Gastroesophageal sphincter (tissue), 4 donors: ENCODE measurements at regions not wholly inside any gene's neighbourhood (a gene's known extent, or its start where the extent isn't known, plus 50 kb on each side); places are given as distances from the start of the nearest gene placed in this dataset.
A peak's percentile ranks its signal among the peaks of the same experiment; 100 is the strongest.

Source experiments
- ATAC-seq: fragments of 150-250 bp; one replicate; pipeline ENCODE4 v1.9.1; 2016; ENCODE audit warnings: mild to moderate bottlenecking, moderate library complexity
- H3K27ac ChIP-seq, 4 donors: fragments of 200-600 bp; sonication (generic) in 3 of 4; 1 replicate in 3 of 4; 2 replicates in 1 of 4; pipeline ENCODE4 v1.5.1; 2016 to 2019
- H3K27me3 ChIP-seq: fragments of 200-600 bp; sonication (generic); one replicate; pipeline ENCODE4 v1.5.1; 2019
- H3K36me3 ChIP-seq, 2 donors: fragments of 200-600 bp; sonication (generic); one replicate each; pipeline ENCODE4 v1.5.1; 2019; ENCODE audit warnings: control low read depth in 1 of 2
- H3K4me1 ChIP-seq, 3 donors: fragments of 200-600 bp; sonication (generic); 1 replicate in 2 of 3; 2 replicates in 1 of 3; pipeline ENCODE4 v1.5.1; 2016 to 2019; ENCODE audit warnings: control low read depth in 2 of 3
- H3K4me3 ChIP-seq, 2 donors: fragments of 200-600 bp; sonication (generic); one replicate each; pipeline ENCODE4 v1.5.1; 2019; ENCODE audit warnings: mild to moderate bottlenecking in 1 of 2, moderate library complexity in 1 of 2
- H3K9me3 ChIP-seq, 3 donors: fragments of 200-600 bp; sonication (generic); one replicate each; pipeline ENCODE4 v1.5.1; 2017 to 2019; ENCODE audit warnings: control low read depth in 2 of 3
- CTCF ChIP-seq, 4 experiments: fragments of 200-600 bp in 2 of 4; fragments of 450-650 bp in 2 of 4; sonication (generic) in 1 of 4; IDR thresholded peaks; one replicate each; pipeline ENCODE4 v1.5.1; 2017 to 2019; ENCODE audit warnings: antibody characterized with exemption in 4 of 4, mild to moderate bottlenecking in 2 of 4, moderate library complexity in 2 of 4
- EP300 ChIP-seq: sonication (generic); formaldehyde crosslinking; IDR thresholded peaks from one replicate; pipeline ENCODE4 v1.6.1; 2017; ENCODE audit warnings: antibody characterized with exemption, mild to moderate bottlenecking
- POLR2A ChIP-seq, 2 donors: fragments of 450-650 bp; IDR thresholded peaks; one replicate each; pipeline ENCODE4 v1.6.1; 2017; ENCODE audit warnings: antibody characterized with exemption in 2 of 2, mild to moderate bottlenecking in 2 of 2, moderate library complexity in 1 of 2
- POLR2AphosphoS5 ChIP-seq: sonication (generic); formaldehyde crosslinking; IDR thresholded peaks from one replicate; pipeline ENCODE4 v1.6.1; 2017; ENCODE audit warnings: antibody characterized with exemption
- WGBS, 2 donors: methylation state at CpG; one replicate each; pipeline ENCODE4 v1.1.5; 2018; ENCODE audit warnings: low coverage in 1 of 2; 5-methylcytosine and 5-hydroxymethylcytosine counted together

GRCh38 chr11:28466506-28466905 is 358.3 kb downstream of the METTL15 start:
- no peak for ATAC-seq
- TF ChIP-seq POLR2A (IDR thresholded peaks at IDR 0.05) (no peak), CTCF (IDR thresholded peaks at IDR 0.05) (no peak), POLR2AphosphoS5 (no peak)
- Histone ChIP-seq H3K4me1 (no peaks in the 10 kb centered on the region), H3K36me3 (no peaks in the 10 kb centered on the region), H3K9me3 (no peaks in the 10 kb centered on the region), H3K4me3 (no peak overlapping the region), H3K27me3 (no peaks in the 10 kb centered on the region), H3K27ac (no peak overlapping the region)
- 85 to 95% methylated on average over 5 to 7 of the region's 7 CpGs for WGBS, 2 donors

- TF ChIP-seq POLR2AphosphoS5 (no peak), POLR2A (IDR thresholded peaks at IDR 0.05) (no peak)
- Histone ChIP-seq H3K27me3 (no peaks in the 10 kb centered on the region), H3K9me3 (no peaks in the 10 kb centered on the region), H3K27ac (no peak overlapping the region), H3K36me3 (no peaks in the 10 kb centered on the region), H3K4me1 (no peaks in the 10 kb centered on the region), H3K4me3 (no peak overlapping the region)
- 0 to 38% methylated on average over 1 of the region's 1 CpG for WGBS, 2 donors
- no peak for ATAC-seq
These were observed 356.2 kb downstream of the METTL15 start for GRCh38 chr11:28464252-28464867.

GRCh38 chr11:28463826-28464225 is 355.6 kb downstream of the METTL15 start:
- Histone ChIP-seq H3K36me3 (no peaks in the 10 kb centered on the region), H3K4me1 (no peaks in the 10 kb centered on the region), H3K9me3 (no peaks in the 10 kb centered on the region), H3K4me3 (no peak overlapping the region), H3K27me3 (no peaks in the 10 kb centered on the region), H3K27ac (no peak overlapping the region)
- ATAC-seq = no peak
- 66 to 70% methylated on average over 4 of the region's 4 CpGs for WGBS, 2 donors
- TF ChIP-seq EP300 (no peak), CTCF (IDR thresholded peaks at IDR 0.05) (no peak), POLR2AphosphoS5 (no peak), POLR2A (IDR thresholded peaks at IDR 0.05) (no peak)

- no peak overlapping the region for H3K27ac ChIP-seq
- no peak for TF ChIP-seq POLR2A (IDR thresholded peaks at IDR 0.05)
- no peak for TF ChIP-seq CTCF (IDR thresholded peaks at IDR 0.05)
- TF ChIP-seq POLR2AphosphoS5 = no peak
- no peak for TF ChIP-seq EP300
- no peaks in the 10 kb centered on the region for H3K4me1 ChIP-seq
- H3K27me3 ChIP-seq = no peaks in the 10 kb centered on the region
- H3K9me3 ChIP-seq = no peaks in the 10 kb centered on the region
- no peak for ATAC-seq
- WGBS, 2 donors = 80 to 88% methylated on average over 2 of the region's 2 CpGs
- H3K4me3 ChIP-seq = no peak overlapping the region
- no peaks in the 10 kb centered on the region for H3K36me3 ChIP-seq
These were observed 353.7 kb downstream of the METTL15 start for GRCh38 chr11:28461846-28462245.

GRCh38 chr11:28461338-28461737 is 353.1 kb downstream of the METTL15 start:
- no peaks in the 10 kb centered on the region for H3K27me3 ChIP-seq
- no peak for TF ChIP-seq CTCF (IDR thresholded peaks at IDR 0.05)
- no peak for TF ChIP-seq EP300
- TF ChIP-seq POLR2A (IDR thresholded peaks at IDR 0.05) = no peak
- no peak for TF ChIP-seq POLR2AphosphoS5
- no peaks in the 10 kb centered on the region for H3K36me3 ChIP-seq
- H3K9me3 ChIP-seq = no peaks in the 10 kb centered on the region
- H3K27ac ChIP-seq = no peak overlapping the region
- H3K4me1 ChIP-seq = no peaks in the 10 kb centered on the region
- 38 to 46% methylated on average over 1 of the region's 1 CpG for WGBS, 2 donors
- H3K4me3 ChIP-seq = no peak overlapping the region
- peak; percentile 41 for ATAC-seq
